ENCODE measurements at regions not wholly inside any gene's neighbourhood (a gene's known extent, or its start where the extent isn't known, plus 50 kb on each side); places are given as distances from the start of the nearest gene placed in this dataset.

DNA sequence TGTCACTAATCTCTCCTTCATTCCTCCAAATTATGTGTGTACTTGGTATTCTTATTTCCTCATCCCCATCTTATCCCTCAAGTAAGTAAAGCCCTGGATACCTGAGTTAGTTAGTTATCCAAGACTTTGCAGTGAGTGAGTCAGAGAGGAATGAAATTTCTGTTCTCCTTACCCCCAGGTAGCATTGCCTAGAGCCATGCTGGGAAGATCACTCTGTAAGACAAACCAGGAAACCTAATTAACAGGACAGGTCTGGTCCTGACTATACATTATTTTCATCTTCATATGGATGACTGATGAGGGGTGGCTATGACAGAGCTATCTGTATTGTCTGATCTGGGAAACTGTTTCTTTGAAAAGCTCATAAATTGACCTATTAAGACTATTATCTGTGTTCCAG lies 55.0 kb upstream of the ITGA6 start:
- no peak overlapping the region for H3K27ac ChIP-seq (ENCODE audit: low read depth, low read length)
- H2AK5ac ChIP-seq (ENCODE audit: low read depth, low read length), result no peak overlapping the region
- no peak overlapping the region for H3K9ac ChIP-seq (replicated peaks in 1 of 4; ENCODE audit: extremely low read depth in 1 of 4, low read depth in 3 of 4, low read length in 3 of 4)
- H3K23ac ChIP-seq (ENCODE audit: insufficient read length), result no peak overlapping the region
- no peak overlapping the region for H3K56ac ChIP-seq (replicated peaks; ENCODE audit: insufficient read length, low read depth, low read length)
- H4K91ac ChIP-seq (replicated peaks; ENCODE audit: insufficient read length, low read length), result no peak overlapping the region
- no peak overlapping the region for H2BK15ac ChIP-seq (ENCODE audit: low read length)
- ChIA-PET POLR2A (ENCODE audit: partially characterized antibody) (no interaction called here), CTCF (ENCODE audit: partially characterized antibody) (interaction anchor here (0.9 to 1.3 kb wide), 2 partner anchors 8 to 9 kb away, joined by 3 to 5 read pairs; no protein-coding TSS in a partner anchor)
- H3K18ac ChIP-seq (ENCODE audit: extremely low read depth, low read length), result no peak overlapping the region
- no peak overlapping the region for H2BK120ac ChIP-seq (replicated peaks; ENCODE audit: low read depth, low read length)
- H3K4ac ChIP-seq (replicated peaks; ENCODE audit: insufficient read length, low read depth, low read length), result no peak overlapping the region
- FAIRE-seq (no peak), DNase-seq (ENCODE audit: low read depth in 1 of 2, low spot score in 2 of 2) (no peak)
- H4K20me1 ChIP-seq (replicated peaks in 1 of 2; ENCODE audit: control insufficient read depth in 1 of 2, insufficient read depth in 2 of 2, low read length in 2 of 2), result no peaks in the 10 kb centered on the region
- no peak overlapping the region for H2AFZ ChIP-seq (ENCODE audit: low read length)
- H3K14ac ChIP-seq (ENCODE audit: insufficient read length), result no peak overlapping the region
- H3K79me2 ChIP-seq (ENCODE audit: control insufficient read depth in 1 of 2, insufficient read depth in 2 of 2, low read length in 2 of 2), result no peaks in the 10 kb centered on the region
- no peak overlapping the region for H3K4me3 ChIP-seq (ENCODE audit: extremely low read depth in 1 of 4, insufficient read depth in 2 of 4, low read depth in 3 of 4, low read length in 4 of 4)
- H3K4me1 ChIP-seq (replicated peaks in 1 of 4; ENCODE audit: control insufficient read depth in 3 of 4, insufficient read depth in 4 of 4, low read length in 3 of 4), result no peaks in the 10 kb centered on the region
- no peak overlapping the region for H3K4me2 ChIP-seq (ENCODE audit: insufficient read depth in 1 of 2, low read depth in 2 of 2, low read length in 2 of 2)
- H3K9me3 ChIP-seq (ENCODE audit: insufficient read depth in 2 of 2, low read depth in 1 of 2, low read length in 1 of 2), result peaks cover 7 to 13% of the 10 kb centered on the region in 2 experiments; a peak in 2 of 4 replicates
- no peaks in the 10 kb centered on the region for H3K79me1 ChIP-seq (ENCODE audit: low read depth, low read length)
- no peaks in the 10 kb centered on the region for H3K27me3 ChIP-seq (replicated peaks in 1 of 4; ENCODE audit: control insufficient read depth in 3 of 4, extremely low read depth in 1 of 4, insufficient read depth in 3 of 4, low read length in 3 of 4)
- H4K8ac ChIP-seq (ENCODE audit: extremely low read depth, insufficient read depth, low read length), result no peak overlapping the region
- no peak overlapping the region for H2BK20ac ChIP-seq (ENCODE audit: low read length)
- no peak overlapping the region for H2BK5ac ChIP-seq (ENCODE audit: low read depth, low read length)
- no peaks in the 10 kb centered on the region for H3K23me2 ChIP-seq (ENCODE audit: low read depth, low read length)
- TF ChIP-seq POLR2AphosphoS5 (IDR thresholded peaks at IDR 0.05; ENCODE audit: low read depth, low read length) (no peak), POLR2A (IDR thresholded peaks at IDR 0.05; ENCODE audit: control extremely low read depth in 1 of 2, low read depth in 2 of 2, low read length in 2 of 2) (no peak), POU5F1 (IDR thresholded peaks at IDR 0.05; ENCODE audit: low read depth, low read length) (no peak), BCL11A (IDR thresholded peaks at IDR 0.05; ENCODE audit: low read depth in 2 of 2, low read length in 2 of 2) (no peak), TCF12 (IDR thresholded peaks at IDR 0.05; ENCODE audit: low read depth, low read length) (no peak)
- no peak overlapping the region for H4K5ac ChIP-seq (ENCODE audit: insufficient read length, low read depth, low read length)
- H2BK12ac ChIP-seq (ENCODE audit: low read depth, low read length), result no peak overlapping the region
- H3K36me3 ChIP-seq (ENCODE audit: control insufficient read depth in 2 of 4, insufficient read depth in 4 of 4, low read length in 3 of 4), result no peaks in the 10 kb centered on the region
